Thyroid gland (tissue), 4 donors: ENCODE measurements at regions not wholly inside any gene's neighbourhood (a gene's known extent, or its start where the extent isn't known, plus 50 kb on each side); places are given as distances from the start of the nearest gene placed in this dataset.
A peak's percentile ranks its signal among the peaks of the same experiment; 100 is the strongest.

Experiments used
- DNase-seq, 2 donors: peaks; one replicate each; pipeline ENCODE4 v3.0.0-alpha.2; 2019
- H3K27ac ChIP-seq, 3 donors: fragments of 200-600 bp; sonication (generic); 1 replicate in 2 of 3; 2 replicates in 1 of 3; pipeline ENCODE4 v1.5.1; 2016 to 2019; ENCODE audit warnings: mild to moderate bottlenecking in 1 of 3, moderate library complexity in 1 of 3
- H3K27me3 ChIP-seq: fragments of 200-600 bp; sonication (generic); one replicate; pipeline ENCODE4 v1.5.1; 2019
- H3K36me3 ChIP-seq, 2 donors: fragments of 200-600 bp; sonication (generic); one replicate each; pipeline ENCODE4 v1.5.1; 2016 to 2019
- H3K4me1 ChIP-seq, 2 donors: fragments of 200-600 bp; sonication (generic); one replicate each; pipeline ENCODE4 v1.5.1; 2017 to 2019
- H3K4me3 ChIP-seq, 3 donors: fragments of 200-600 bp; sonication (generic); replicated peaks in 1 of 3; 1 replicate in 2 of 3; 2 replicates in 1 of 3; pipeline ENCODE4 v1.5.1; 2016; ENCODE audit warnings: mild to moderate bottlenecking in 1 of 3
- H3K9me3 ChIP-seq: fragments of 200-600 bp; sonication (generic); one replicate; pipeline ENCODE4 v1.5.1; 2017
- CTCF ChIP-seq, 6 experiments: fragments of 200-600 bp in 3 of 6; fragments of 450-650 bp in 3 of 6; sonication (generic) in 3 of 6; IDR thresholded peaks; one replicate each; pipeline ENCODE4 v1.5.1; 2016 to 2019; ENCODE audit warnings: antibody characterized with exemption in 6 of 6, mild to moderate bottlenecking in 2 of 6, inconsistent platforms in 1 of 6, moderate library complexity in 1 of 6
- POLR2A ChIP-seq, 2 donors: fragments of 450-650 bp; IDR thresholded peaks; one replicate each; pipeline ENCODE4 v1.6.1; 2017; ENCODE audit warnings: antibody characterized with exemption in 2 of 2, mild to moderate bottlenecking in 2 of 2, moderate library complexity in 1 of 2
- WGBS, 2 donors: methylation state at CpG; one replicate each; pipeline ENCODE4 v1.1.5; 2017; 5-methylcytosine and 5-hydroxymethylcytosine counted together
- intact Hi-C: fragments of 100-400 bp; cut with DNase I; formaldehyde crosslinking; loops from one replicate; pipeline ENCODE4 v1.15.1; 2023

GRCh38 chr1:208997726-208998312 is 585.7 kb upstream of the CAMK1G start:
- Histone ChIP-seq H3K36me3 (no peaks in the 10 kb centered on the region), H3K27me3 (no peaks in the 10 kb centered on the region), H3K9me3 (no peaks in the 10 kb centered on the region), H3K4me3 (no peak overlapping the region), H3K27ac (no peak overlapping the region), H3K4me1 (no peaks in the 10 kb centered on the region)
- intact Hi-C loops: no loop called here
- TF ChIP-seq POLR2A (IDR thresholded peaks at IDR 0.05) (no peak), CTCF (IDR thresholded peaks at IDR 0.05) (peak in 1 of 6 experiments; percentile 14)
- 91 to 92% methylated on average over 2 of the region's 2 CpGs for WGBS, 2 donors
- no peak for DNase-seq

GRCh38 chr1:209008586-209008985 is 574.9 kb upstream of the CAMK1G start:
- Histone ChIP-seq H3K27me3 (no peaks in the 10 kb centered on the region), H3K27ac (no peak overlapping the region), H3K36me3 (no peaks in the 10 kb centered on the region), H3K4me1 (no peaks in the 10 kb centered on the region), H3K9me3 (no peaks in the 10 kb centered on the region), H3K4me3 (no peak overlapping the region)
- no peak for DNase-seq
- TF ChIP-seq CTCF (IDR thresholded peaks at IDR 0.05) (no peak), POLR2A (IDR thresholded peaks at IDR 0.05) (no peak)
- 97 to 98% methylated on average over 1 of the region's 1 CpG for WGBS, 2 donors
- intact Hi-C loops: no loop called here

GRCh38 chr1:209010475-209011230 is 572.9 kb upstream of the CAMK1G start:
- no peak for DNase-seq
- H3K27me3 ChIP-seq: no peaks in the 10 kb centered on the region
- no peak overlapping the region for H3K4me3 ChIP-seq
- H3K4me1 ChIP-seq: no peaks in the 10 kb centered on the region
- H3K9me3 ChIP-seq: no peaks in the 10 kb centered on the region
- H3K36me3 ChIP-seq: no peaks in the 10 kb centered on the region
- TF ChIP-seq POLR2A (IDR thresholded peaks at IDR 0.05) (no peak), CTCF (IDR thresholded peaks at IDR 0.05) (no peak)
- intact Hi-C loops: no loop called here
- no peak overlapping the region for H3K27ac ChIP-seq
- WGBS, 2 donors: 90 to 91% methylated on average over 6 of the region's 6 CpGs

- no peak for DNase-seq
- no peak overlapping the region for H3K4me3 ChIP-seq
- no peaks in the 10 kb centered on the region for H3K4me1 ChIP-seq
- H3K9me3 ChIP-seq: no peaks in the 10 kb centered on the region
- no peak for TF ChIP-seq POLR2A (IDR thresholded peaks at IDR 0.05)
- TF ChIP-seq CTCF (IDR thresholded peaks at IDR 0.05): no peak
- intact Hi-C loops: no loop called here
- H3K36me3 ChIP-seq: no peaks in the 10 kb centered on the region
- H3K27ac ChIP-seq: no peak overlapping the region
- no peaks in the 10 kb centered on the region for H3K27me3 ChIP-seq
- WGBS, 2 donors: 93 to 94% methylated on average over 6 of the region's 6 CpGs
Observed at GRCh38 chr1:209012443-209013196, 570.9 kb upstream of the CAMK1G start.

GRCh38 chr1:209015092-209015491 is 568.4 kb upstream of the CAMK1G start:
- no peak overlapping the region for H3K27ac ChIP-seq
- H3K27me3 ChIP-seq: no peaks in the 10 kb centered on the region
- H3K36me3 ChIP-seq: no peaks in the 10 kb centered on the region
- H3K4me3 ChIP-seq: no peak overlapping the region
- H3K4me1 ChIP-seq: no peaks in the 10 kb centered on the region
- intact Hi-C loops: no loop called here
- TF ChIP-seq CTCF (IDR thresholded peaks at IDR 0.05) (no peak), POLR2A (IDR thresholded peaks at IDR 0.05) (no peak)
- no peaks in the 10 kb centered on the region for H3K9me3 ChIP-seq
- no peak for DNase-seq
